ENCODE measurements at regions not wholly inside any gene's neighbourhood (a gene's known extent, or its start where the extent isn't known, plus 50 kb on each side); places are given as distances from the start of the nearest gene placed in this dataset.

DNA sequence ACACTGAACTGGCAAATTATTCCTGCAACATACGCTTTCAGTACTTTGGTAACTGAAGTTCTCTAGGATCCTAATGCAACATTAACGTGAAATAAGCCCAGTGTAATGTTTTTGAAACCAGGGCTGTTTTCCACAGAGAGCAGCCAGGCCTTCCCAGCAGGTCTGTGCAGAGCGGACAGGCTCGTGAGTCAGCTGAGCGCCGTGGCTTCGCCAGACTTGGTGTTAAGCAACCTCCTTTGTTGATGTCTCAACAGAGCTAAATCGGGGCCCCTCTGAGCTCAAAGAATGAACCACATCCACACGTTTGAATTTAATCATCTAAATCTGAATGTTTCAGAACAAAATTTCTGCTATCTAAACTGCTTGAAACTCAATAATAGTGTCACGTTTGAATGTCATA is 181.8 kb upstream of the FMN2 start (continued):
- TF ChIP-seq JUND (IDR thresholded peaks at IDR 0.05; ENCODE audit: low read length) (no peak), RBBP5 (IDR thresholded peaks at IDR 0.05; ENCODE audit: borderline replicate concordance, low read depth, low read length) (no peak), SP4 (IDR thresholded peaks at IDR 0.05; ENCODE audit: low read length) (no peak), EZH2 (IDR thresholded peaks at IDR 0.05; ENCODE audit: low read depth, low read length, severe bottlenecking) (no peak)

Data from H1 (cell line).